ENCODE measurements at regions not wholly inside any gene's neighbourhood (a gene's known extent, or its start where the extent isn't known, plus 50 kb on each side); places are given as distances from the start of the nearest gene placed in this dataset.

DNA sequence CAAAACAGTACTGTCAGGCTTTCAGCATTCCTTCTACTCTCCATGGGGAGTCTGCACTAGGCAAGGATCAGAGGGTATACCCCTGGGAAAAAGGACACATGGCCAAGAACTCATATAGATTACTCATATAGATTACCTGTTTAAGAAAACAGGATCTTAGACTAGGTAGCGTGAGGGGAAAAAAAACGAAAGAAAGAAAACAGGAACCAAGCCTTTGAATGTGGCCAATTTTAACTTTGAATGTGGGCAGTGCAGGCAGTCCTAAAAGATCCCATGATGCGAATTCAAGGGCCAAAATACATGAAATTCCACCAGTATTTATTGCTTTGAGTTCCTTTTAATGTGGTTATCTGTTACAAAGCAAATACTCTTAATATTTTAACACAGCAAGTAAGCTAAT, 108.6 kb upstream of the TAC1 start:
- no peak for DNase-seq (ENCODE audit: low spot score)

DNA sequence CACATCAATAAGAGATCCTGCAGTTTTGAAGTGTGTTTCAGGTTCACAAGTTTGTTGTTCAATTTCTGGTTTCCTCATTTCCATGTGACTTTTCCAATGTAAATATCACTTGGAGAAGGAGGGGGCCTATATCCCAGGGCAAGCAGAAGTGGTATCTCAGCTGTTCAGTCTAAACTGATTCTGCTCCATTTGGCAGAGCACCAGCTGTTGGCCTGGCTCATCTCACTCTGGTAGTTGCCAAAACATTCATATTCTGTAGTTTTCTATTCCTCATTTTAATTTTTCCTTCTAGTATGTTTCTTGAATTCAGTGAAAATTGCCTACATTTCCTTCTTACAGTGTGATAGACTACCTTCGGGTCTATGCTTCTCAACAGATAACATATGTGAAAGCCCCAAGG, 101.8 kb upstream of the TAC1 start:
- DNase-seq (ENCODE audit: low spot score): no peak

DNA sequence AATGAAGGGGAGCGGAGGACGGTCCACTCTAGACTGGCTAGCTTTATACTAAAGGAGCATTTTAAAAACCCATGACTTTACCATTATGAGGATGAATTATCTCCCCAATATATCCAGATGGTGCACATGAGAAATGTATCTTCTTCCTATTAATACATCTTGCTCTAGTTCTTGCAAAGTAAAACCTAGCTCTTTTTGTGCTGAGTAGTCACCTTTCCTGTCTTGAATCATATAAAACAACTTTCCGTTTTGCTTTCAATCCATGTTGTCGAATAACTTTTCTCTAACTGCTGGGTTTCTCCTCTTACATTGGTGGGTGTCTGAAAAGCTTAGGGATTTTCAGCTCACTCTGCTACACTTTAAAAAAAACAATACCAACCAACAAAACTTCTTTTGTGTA, 96.3 kb upstream of the TAC1 start:
- DNase-seq (ENCODE audit: low spot score): no peak

DNA sequence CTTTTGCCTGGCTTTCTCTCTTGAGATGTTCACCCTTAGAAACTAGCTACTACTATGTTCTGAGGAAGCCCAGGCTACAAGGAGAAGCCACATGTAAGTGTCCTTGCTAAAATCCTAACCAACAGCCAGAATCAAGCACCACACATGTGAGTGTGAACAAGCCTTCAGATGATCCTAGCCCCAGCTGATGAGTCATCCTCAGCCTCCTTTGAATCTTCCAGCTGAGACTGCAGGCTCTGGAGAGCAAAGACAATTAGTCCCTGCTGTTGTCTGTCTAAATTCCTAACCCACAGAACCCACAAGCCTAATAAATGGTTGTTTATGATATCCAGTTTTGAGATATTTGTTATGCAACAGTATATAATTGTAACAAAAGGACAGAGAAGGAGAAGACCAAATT, 92.8 kb upstream of the TAC1 start:
- DNase-seq (ENCODE audit: low spot score): peak; percentile 22

DNA sequence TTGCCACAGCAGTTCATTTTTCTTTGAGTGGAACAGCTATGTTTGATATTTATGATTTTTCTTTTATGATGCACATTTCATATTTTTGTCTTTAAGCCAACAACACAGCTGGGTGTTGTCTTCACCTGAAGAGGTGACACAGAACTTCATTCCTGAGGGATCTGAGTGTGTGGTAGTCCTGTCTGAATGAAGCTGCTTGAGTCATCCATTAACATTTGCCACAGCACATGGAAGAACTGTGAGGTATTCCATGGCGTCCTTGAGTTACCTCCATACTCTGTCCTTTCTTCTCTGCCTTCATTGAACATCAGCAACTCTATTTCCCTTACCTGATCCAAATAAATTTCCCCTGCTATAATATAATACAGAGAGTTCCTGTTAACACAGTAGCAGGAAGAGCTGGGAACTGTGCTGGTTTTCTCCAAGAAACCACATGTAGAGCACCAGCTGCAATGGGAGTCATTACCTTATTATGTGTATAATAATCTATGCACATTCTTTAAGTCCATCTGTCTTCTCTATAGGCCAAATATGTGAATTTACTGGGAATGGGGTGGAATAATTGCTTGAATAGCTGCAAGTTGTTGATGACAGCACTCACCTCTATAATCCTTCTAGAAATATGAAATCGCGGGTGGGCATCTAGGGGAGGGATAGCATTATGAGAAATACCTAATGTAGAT, 72.4 kb upstream of the TAC1 start:
- no peak for DNase-seq (ENCODE audit: low spot score)

DNA sequence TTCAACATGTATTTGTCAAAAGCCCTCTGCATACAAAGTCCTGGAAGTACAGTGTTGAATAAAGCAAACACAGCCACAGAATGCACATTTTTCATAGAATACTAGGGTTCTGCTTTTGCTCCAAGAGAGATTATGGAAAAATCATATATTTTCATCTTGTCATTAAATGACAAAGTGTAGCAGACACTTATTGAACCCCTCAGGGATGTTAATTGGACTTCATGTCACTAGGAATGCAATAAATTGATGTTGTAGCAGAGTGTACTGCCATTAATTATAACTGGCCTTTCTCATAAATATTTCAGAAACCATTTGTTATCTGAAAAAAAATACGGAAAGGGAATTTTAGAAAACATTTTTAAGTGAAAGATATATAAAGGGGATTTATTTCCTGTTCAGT, 64.5 kb upstream of the TAC1 start:
- no peak for DNase-seq (ENCODE audit: low spot score)

DNA sequence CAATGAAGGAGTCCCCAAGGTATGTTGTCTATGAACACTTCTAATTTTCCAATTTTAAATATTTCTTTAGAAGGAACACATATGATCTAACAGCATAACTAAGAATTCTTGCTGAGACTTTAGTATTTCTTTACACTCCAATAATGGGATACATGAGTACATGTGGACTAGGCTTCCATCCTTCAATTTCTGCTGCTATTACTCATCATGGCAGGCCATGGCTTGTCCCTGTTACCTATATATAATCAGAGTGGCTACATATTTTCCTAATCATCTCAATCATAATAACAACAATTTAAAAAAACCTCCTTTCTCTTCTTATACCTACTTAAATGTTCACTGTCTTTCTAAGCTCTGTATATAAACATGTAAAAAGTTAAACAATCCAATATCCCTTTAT, 60.3 kb upstream of the TAC1 start:
- DNase-seq (ENCODE audit: low spot score): no peak

DNA sequence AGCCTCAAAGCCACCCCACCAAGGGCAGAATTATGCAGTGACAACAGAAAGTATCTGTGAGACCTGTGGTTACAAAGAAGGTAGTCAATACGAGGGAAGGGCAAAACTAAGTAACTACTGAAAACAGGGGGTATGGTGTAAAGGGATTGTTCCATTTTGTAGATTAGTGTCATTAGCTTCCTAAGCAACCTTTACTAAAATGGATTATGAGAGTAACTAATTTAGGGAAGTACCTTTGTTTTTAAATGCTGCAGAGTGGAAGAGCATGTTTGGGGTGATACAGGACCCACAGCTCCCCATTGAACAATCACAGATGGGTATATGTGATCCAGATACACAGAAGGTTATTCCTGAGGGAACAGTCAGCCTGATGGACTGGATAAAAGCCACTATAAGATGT, 51.3 kb upstream of the TAC1 start:
- no peak for DNase-seq (ENCODE audit: low spot score)

All from iPS-NIHi11 (cell line).